HUES6 (cell line): ENCODE measurements at regions not wholly inside any gene's neighbourhood (a gene's known extent, or its start where the extent isn't known, plus 50 kb on each side); places are given as distances from the start of the nearest gene placed in this dataset.

Experiments used
- H3K27ac ChIP-seq: 2 replicates; pipeline ENCODE4 v1.7.0; 2013; ENCODE audit warnings: low read depth, mild to moderate bottlenecking, low read length, inconsistent platforms
- H3K27me3 ChIP-seq: 2 replicates; pipeline ENCODE4 v1.6.1; 2013; ENCODE audit warnings: low read length; ENCODE audit not compliant: control insufficient read depth, insufficient read depth
- H3K36me3 ChIP-seq: 2 replicates; pipeline ENCODE4 v1.6.1; 2013; ENCODE audit warnings: low read length; ENCODE audit not compliant: control insufficient read depth, insufficient read depth
- H3K4me1 ChIP-seq: 2 replicates; pipeline ENCODE4 v1.6.1; 2013; ENCODE audit warnings: low read length; ENCODE audit not compliant: control insufficient read depth, insufficient read depth
- H3K4me3 ChIP-seq: 2 replicates; pipeline ENCODE4 v1.5.1; 2013; ENCODE audit warnings: low read depth, low read length
- H3K9ac ChIP-seq: one replicate; pipeline ENCODE4 v1.6.1; 2013; ENCODE audit warnings: mild to moderate bottlenecking, low read length
- H3K9me3 ChIP-seq: 2 replicates; pipeline ENCODE4 v1.6.1; 2013; ENCODE audit warnings: low read depth, low read length; ENCODE audit not compliant: control insufficient read depth, insufficient read depth

DNA sequence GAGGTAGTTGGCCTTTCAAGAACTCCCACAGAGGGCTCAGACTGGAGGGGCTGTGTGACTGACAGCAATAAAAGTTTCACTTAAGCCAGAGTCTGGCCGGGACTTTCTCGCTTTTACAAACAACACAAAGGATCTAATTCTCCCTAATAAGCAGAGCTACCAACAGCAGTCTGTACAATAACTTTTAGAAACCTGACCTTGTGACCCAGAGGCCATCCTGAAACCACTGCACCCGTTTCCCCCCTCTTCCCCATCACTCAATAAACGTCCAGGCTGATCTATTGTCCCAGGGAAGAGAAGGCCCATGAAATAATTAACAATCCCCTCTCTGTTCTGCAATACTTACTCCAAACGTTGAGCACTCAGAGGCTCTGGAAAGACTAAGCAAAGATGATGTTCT, 442.4 kb downstream of the ZIC3 start:
- H3K27ac ChIP-seq: no peak overlapping the region
- no peaks in the 10 kb centered on the region; the same call in 1 of the 2 replicates for H3K4me1 ChIP-seq
- no peak overlapping the region for H3K4me3 ChIP-seq
- H3K9me3 ChIP-seq: no peaks in the 10 kb centered on the region
- no peak overlapping the region for H3K9ac ChIP-seq
- no peaks in the 10 kb centered on the region for H3K36me3 ChIP-seq
- H3K27me3 ChIP-seq: peaks cover 2% of the 10 kb centered on the region; the same call in 1 of the 2 replicates

DNA sequence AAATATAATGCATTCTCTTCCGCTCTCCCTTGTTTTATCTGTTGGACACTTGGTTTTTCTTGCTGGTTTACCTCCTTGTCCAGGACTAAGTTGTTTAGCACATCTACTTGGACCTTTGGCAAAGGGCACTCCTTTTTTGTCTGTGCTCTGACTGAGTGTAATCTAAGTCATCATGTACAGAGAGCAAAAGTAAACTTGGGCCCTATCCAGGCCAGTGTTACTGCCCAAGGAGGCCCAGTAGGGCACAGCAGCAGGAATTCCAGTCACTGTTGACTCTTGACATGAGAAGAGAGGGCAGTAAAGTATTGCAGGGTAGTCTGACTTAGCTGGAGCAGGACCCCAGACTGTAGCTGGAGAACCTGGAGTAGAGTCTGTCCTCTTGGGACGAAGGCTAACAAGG, 445.5 kb downstream of the ZIC3 start:
- Histone ChIP-seq H3K27me3 (peaks cover 2% of the 10 kb centered on the region; the same call in 1 of the 2 replicates), H3K36me3 (no peaks in the 10 kb centered on the region), H3K4me1 (no peaks in the 10 kb centered on the region; the same call in 1 of the 2 replicates), H3K9ac (no peak overlapping the region), H3K27ac (no peak overlapping the region), H3K4me3 (no peak overlapping the region), H3K9me3 (no peaks in the 10 kb centered on the region)

DNA sequence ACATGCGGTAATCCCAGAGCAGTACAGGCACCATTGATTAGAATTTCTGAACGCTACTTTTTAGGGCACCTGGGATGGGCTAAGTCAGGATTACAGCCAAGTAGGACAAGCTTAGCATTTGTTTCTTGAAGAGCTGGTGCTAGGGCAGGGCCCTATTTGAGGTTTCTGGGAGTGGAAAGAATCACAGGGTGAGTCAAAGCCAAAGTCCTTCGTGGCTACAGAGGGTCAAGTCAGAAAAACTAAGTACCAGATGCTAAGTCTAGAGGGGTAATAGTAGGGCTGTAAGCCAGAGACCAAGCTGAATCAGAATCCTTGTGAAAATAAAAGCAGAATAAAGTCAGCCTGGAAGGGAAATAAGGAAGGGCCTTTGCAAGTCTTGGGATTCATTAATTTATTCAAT, 448.6 kb downstream of the ZIC3 start:
- Histone ChIP-seq H3K27me3 (peaks cover 2% of the 10 kb centered on the region; the same call in 1 of the 2 replicates), H3K27ac (no peak overlapping the region), H3K9me3 (no peaks in the 10 kb centered on the region), H3K36me3 (no peaks in the 10 kb centered on the region), H3K4me3 (no peak overlapping the region), H3K9ac (no peak overlapping the region), H3K4me1 (no peaks in the 10 kb centered on the region)

GRCh38 chrX:138018145-138018799, 452.3 kb downstream of the ZIC3 start:
- Histone ChIP-seq H3K36me3 (no peaks in the 10 kb centered on the region), H3K27ac (no peak overlapping the region), H3K9me3 (no peaks in the 10 kb centered on the region), H3K27me3 (no peaks in the 10 kb centered on the region; the same call in 1 of the 2 replicates), H3K4me1 (peaks cover 12% of the 10 kb centered on the region), H3K9ac (no peak overlapping the region), H3K4me3 (no peak overlapping the region)

DNA sequence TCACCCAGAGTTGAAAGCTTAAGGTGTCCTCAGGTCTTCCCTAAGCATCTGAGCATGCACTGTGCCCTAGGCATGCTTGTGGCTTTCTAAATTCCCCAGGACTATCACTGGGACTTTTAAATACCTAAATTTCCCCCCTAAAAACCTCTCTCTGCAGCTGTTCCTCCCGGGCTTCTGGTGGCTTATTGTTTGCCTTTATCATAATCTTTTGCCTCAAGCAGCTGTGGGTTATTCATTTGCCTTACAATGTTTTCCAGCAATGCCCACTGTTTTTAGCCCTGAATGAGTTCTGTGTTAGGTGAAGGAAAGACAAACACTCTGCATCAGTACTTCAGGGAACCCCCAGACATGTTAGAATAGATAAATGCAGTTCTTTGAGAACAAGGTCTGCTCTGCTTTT, 455.0 kb downstream of the ZIC3 start:
- Histone ChIP-seq H3K4me3 (no peak overlapping the region), H3K9me3 (no peaks in the 10 kb centered on the region), H3K27me3 (no peaks in the 10 kb centered on the region; the same call in 1 of the 2 replicates), H3K9ac (no peak overlapping the region), H3K36me3 (no peaks in the 10 kb centered on the region), H3K4me1 (peaks cover 14% of the 10 kb centered on the region), H3K27ac (no peak overlapping the region)

- H3K27me3 ChIP-seq: no peaks in the 10 kb centered on the region; the same call in 1 of the 2 replicates
- no peaks in the 10 kb centered on the region for H3K9me3 ChIP-seq
- H3K4me3 ChIP-seq: no peak overlapping the region
- H3K9ac ChIP-seq: no peak overlapping the region
- peaks cover 6% of the 10 kb centered on the region; the same call in 1 of the 2 replicates for H3K4me1 ChIP-seq
- H3K36me3 ChIP-seq: no peaks in the 10 kb centered on the region
- H3K27ac ChIP-seq: no peak overlapping the region
Observed at GRCh38 chrX:138026211-138026610, 460.3 kb downstream of the ZIC3 start.

- no peaks in the 10 kb centered on the region for H3K9me3 ChIP-seq
- H3K4me1 ChIP-seq: peaks cover 4% of the 10 kb centered on the region
- no peak overlapping the region for H3K9ac ChIP-seq
- no peak overlapping the region for H3K4me3 ChIP-seq
- H3K36me3 ChIP-seq: no peaks in the 10 kb centered on the region
- H3K27me3 ChIP-seq: no peaks in the 10 kb centered on the region; the same call in 1 of the 2 replicates
- H3K27ac ChIP-seq: no peak overlapping the region
Observed at GRCh38 chrX:138031715-138032114, 465.8 kb downstream of the ZIC3 start.

DNA sequence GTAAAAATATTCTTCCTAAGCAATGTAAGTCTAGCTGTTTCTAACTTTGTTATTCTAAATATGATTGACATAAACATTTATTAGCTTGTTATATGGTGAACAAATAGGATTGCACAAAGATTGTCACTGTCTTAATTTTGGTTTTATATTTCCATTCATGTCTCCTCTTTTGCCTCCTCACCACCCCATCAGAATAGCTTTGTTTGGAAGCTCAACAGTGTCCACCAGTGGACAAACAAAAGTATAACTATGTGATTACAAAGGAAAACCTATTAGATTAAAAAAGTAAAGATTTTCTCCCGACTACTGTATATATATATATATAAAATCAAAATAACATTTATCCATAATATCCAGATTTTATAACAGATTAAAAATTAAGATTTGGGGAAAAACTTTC, 468.2 kb downstream of the ZIC3 start:
- H3K36me3 ChIP-seq: no peaks in the 10 kb centered on the region
- H3K27me3 ChIP-seq: no peaks in the 10 kb centered on the region; the same call in 1 of the 2 replicates
- H3K4me3 ChIP-seq: no peak overlapping the region

GRCh38 chrX:138037548-138037947, 471.6 kb downstream of the ZIC3 start:
- H3K4me1 ChIP-seq: peaks cover 4% of the 10 kb centered on the region
- no peaks in the 10 kb centered on the region for H3K36me3 ChIP-seq
- no peaks in the 10 kb centered on the region; the same call in 1 of the 2 replicates for H3K27me3 ChIP-seq
- no peak overlapping the region for H3K4me3 ChIP-seq
- no peak overlapping the region for H3K27ac ChIP-seq
- H3K9me3 ChIP-seq: peaks cover 6% of the 10 kb centered on the region
- no peak overlapping the region for H3K9ac ChIP-seq

More for the DNA sequence above, 468.2 kb downstream of the ZIC3 start:
- Histone ChIP-seq H3K4me1 (peaks cover 4% of the 10 kb centered on the region), H3K9me3 (no peaks in the 10 kb centered on the region), H3K27ac (no peak overlapping the region), H3K9ac (no peak overlapping the region)

DNA sequence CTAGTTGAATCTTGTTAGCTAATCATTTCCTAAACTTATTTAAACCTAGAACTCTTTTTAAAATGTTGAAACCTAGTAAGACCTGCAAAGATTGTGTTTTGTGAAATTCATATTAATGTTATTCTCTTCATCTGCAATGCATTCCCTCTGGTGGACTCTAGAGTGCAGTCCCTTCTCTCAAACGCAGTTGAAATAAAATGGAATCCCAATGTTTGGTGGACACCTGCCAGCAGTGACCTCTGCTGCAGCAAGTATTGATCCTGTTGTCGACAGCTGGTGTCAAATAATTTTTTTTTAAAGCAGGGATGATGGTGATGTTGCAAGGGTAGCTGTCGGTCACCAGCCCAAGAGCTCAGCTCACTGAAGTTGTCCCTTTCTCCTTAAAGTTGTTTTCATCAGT, 492.0 kb downstream of the ZIC3 start:
- H3K36me3 ChIP-seq: no peaks in the 10 kb centered on the region
- H3K9ac ChIP-seq: no peak overlapping the region
- no peaks in the 10 kb centered on the region for H3K9me3 ChIP-seq
- no peak overlapping the region for H3K27ac ChIP-seq
- no peak overlapping the region for H3K4me3 ChIP-seq
- no peaks in the 10 kb centered on the region; the same call in 1 of the 2 replicates for H3K4me1 ChIP-seq
- peaks cover 6% of the 10 kb centered on the region; the same call in 1 of the 2 replicates for H3K27me3 ChIP-seq

DNA sequence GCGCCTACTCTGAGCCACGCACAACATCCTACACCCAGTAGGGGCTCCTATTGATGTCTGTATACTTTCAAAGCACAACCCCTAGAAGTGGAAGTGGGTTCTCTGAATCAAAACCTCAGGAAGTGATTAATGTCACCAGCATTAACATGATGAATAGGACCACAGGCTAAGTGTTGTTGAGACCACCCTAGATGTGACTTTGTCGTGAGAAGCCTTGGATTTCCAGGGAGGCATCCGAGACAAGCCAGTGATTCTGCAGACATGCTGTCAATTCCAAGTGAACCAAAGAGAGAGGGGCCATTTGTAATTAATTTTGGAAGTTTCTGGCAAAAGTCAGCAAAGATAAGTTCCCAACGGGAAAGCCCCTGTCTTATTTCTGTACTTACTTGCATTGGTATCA, 493.0 kb downstream of the ZIC3 start:
- no peak overlapping the region for H3K4me3 ChIP-seq
- H3K4me1 ChIP-seq: no peaks in the 10 kb centered on the region; the same call in 1 of the 2 replicates
- no peaks in the 10 kb centered on the region for H3K9me3 ChIP-seq
- no peaks in the 10 kb centered on the region for H3K36me3 ChIP-seq
- peaks cover 6% of the 10 kb centered on the region; the same call in 1 of the 2 replicates for H3K27me3 ChIP-seq
- no peak overlapping the region for H3K9ac ChIP-seq
- H3K27ac ChIP-seq: no peak overlapping the region
